ENCODE measurements at regions not wholly inside any gene's neighbourhood (a gene's known extent, or its start where the extent isn't known, plus 50 kb on each side); places are given as distances from the start of the nearest gene placed in this dataset.

DNA sequence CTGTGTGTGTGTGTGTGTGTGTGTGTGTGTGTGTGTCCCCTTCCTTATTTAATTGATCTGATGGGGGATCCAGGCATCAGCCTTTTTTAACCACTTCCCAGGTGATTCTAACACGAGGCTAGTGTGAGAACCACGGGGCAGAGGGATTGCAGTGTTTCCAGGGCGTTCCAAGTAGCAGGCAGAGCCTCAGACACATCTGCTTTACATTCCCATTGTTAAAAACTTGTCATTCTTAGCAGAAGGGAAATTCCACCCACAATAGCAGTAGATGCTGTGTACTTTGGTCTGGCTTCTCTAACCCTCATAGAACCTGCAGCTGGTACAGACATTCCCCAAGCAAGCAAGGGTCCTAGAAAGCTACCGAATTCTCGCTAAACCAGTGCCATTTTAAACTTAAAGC is 81.9 kb upstream of the SLC30A5 start:
- TF ChIP-seq RARB (CRISPR knock-in tag; IDR thresholded peaks at IDR 0.05), result no peak
- TF ChIP-seq, protein P1, sequence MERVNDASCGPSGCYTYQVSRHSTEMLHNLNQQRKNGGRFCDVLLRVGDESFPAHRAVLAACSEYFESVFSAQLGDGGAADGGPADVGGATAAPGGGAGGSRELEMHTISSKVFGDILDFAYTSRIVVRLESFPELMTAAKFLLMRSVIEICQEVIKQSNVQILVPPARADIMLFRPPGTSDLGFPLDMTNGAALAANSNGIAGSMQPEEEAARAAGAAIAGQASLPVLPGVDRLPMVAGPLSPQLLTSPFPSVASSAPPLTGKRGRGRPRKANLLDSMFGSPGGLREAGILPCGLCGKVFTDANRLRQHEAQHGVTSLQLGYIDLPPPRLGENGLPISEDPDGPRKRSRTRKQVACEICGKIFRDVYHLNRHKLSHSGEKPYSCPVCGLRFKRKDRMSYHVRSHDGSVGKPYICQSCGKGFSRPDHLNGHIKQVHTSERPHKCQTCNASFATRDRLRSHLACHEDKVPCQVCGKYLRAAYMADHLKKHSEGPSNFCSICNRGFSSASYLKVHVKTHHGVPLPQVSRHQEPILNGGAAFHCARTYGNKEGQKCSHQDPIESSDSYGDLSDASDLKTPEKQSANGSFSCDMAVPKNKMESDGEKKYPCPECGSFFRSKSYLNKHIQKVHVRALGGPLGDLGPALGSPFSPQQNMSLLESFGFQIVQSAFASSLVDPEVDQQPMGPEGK (CRISPR knock-in tag; IDR thresholded peaks at IDR 0.05; ENCODE audit: borderline replicate concordance), result no peak
- no peak for TF ChIP-seq TOX (CRISPR knock-in tag; IDR thresholded peaks at IDR 0.05; ENCODE audit: borderline replicate concordance)
- TF ChIP-seq TCF4 (CRISPR knock-in tag; IDR thresholded peaks at IDR 0.05; ENCODE audit: borderline replicate concordance), result no peak
- no peak for TF ChIP-seq ARNTL (CRISPR knock-in tag; IDR thresholded peaks at IDR 0.05; ENCODE audit: borderline replicate concordance, low read depth)
- no peak for TF ChIP-seq GLIS3 (CRISPR knock-in tag; IDR thresholded peaks at IDR 0.05)
- no peak for TF ChIP-seq OSR1 (CRISPR knock-in tag; IDR thresholded peaks at IDR 0.05)
- TF ChIP-seq ISL1 (CRISPR knock-in tag; IDR thresholded peaks at IDR 0.05), result no peak
- no peak for TF ChIP-seq CREB5 (CRISPR knock-in tag; IDR thresholded peaks at IDR 0.05; ENCODE audit: low read depth)
- no peak for TF ChIP-seq ZFP3 (CRISPR knock-in tag; IDR thresholded peaks at IDR 0.05)

All from SK-N-SH treated with all-trans-retinoic acid at 6 μM for 48 hours (cell line).